ENCODE measurements at regions not wholly inside any gene's neighbourhood (a gene's known extent, or its start where the extent isn't known, plus 50 kb on each side); places are given as distances from the start of the nearest gene placed in this dataset.

- Mint-ChIP-seq H3K9me3 (peaks cover 15% of the 10 kb centered on the region), H3K36me3 (ENCODE audit: low read depth) (no peaks in the 10 kb centered on the region)
- DNase-seq: no peak
These were observed 1372.6 kb downstream of the CDH11 start for GRCh38 chr16:63749276-63749675.

GRCh38 chr16:63745456-63745855, 1376.4 kb downstream of the CDH11 start:
- H3K27me3 Mint-ChIP-seq: no peaks in the 10 kb centered on the region
- H3K36me3 Mint-ChIP-seq (ENCODE audit: low read depth): no peaks in the 10 kb centered on the region
- H3K4me1 Mint-ChIP-seq: no peaks in the 10 kb centered on the region
- no peak overlapping the region for H3K4me3 Mint-ChIP-seq
- ChIA-PET POLR2A (no interaction called here), CTCF (no interaction called here)
- no peak for DNase-seq
- H3K9me3 Mint-ChIP-seq: peaks cover 13% of the 10 kb centered on the region
- H3K27ac Mint-ChIP-seq: no peak overlapping the region

More at GRCh38 chr16:63749276-63749675, 1372.6 kb downstream of the CDH11 start:
- CTCF ChIA-PET: no interaction called here
- H3K27ac Mint-ChIP-seq: no peak overlapping the region
- no peaks in the 10 kb centered on the region for H3K27me3 Mint-ChIP-seq
- H3K4me1 Mint-ChIP-seq: no peaks in the 10 kb centered on the region
- POLR2A ChIA-PET: no interaction called here
- H3K4me3 Mint-ChIP-seq: no peak overlapping the region

GRCh38 chr16:63744077-63744874, 1377.6 kb downstream of the CDH11 start:
- H3K9me3 Mint-ChIP-seq: peaks cover 13% of the 10 kb centered on the region
- POLR2A ChIA-PET: no interaction called here
- H3K4me3 Mint-ChIP-seq: no peak overlapping the region
- DNase-seq: no peak
- H3K36me3 Mint-ChIP-seq (ENCODE audit: low read depth): no peaks in the 10 kb centered on the region
- no peaks in the 10 kb centered on the region for H3K4me1 Mint-ChIP-seq
- H3K27me3 Mint-ChIP-seq: no peaks in the 10 kb centered on the region
- CTCF ChIA-PET: no interaction called here
- H3K27ac Mint-ChIP-seq: no peak overlapping the region

- Mint-ChIP-seq H3K27ac (no peak overlapping the region), H3K27me3 (no peaks in the 10 kb centered on the region), H3K4me3 (no peak overlapping the region), H3K36me3 (ENCODE audit: low read depth) (no peaks in the 10 kb centered on the region), H3K9me3 (peaks cover 9% of the 10 kb centered on the region), H3K4me1 (no peaks in the 10 kb centered on the region)
- DNase-seq: no peak
- ChIA-PET POLR2A (no interaction called here), CTCF (no interaction called here)
These were observed 1379.7 kb downstream of the CDH11 start for GRCh38 chr16:63742150-63742549.

GRCh38 chr16:63737633-63738032, 1384.2 kb downstream of the CDH11 start:
- Mint-ChIP-seq H3K27me3 (no peaks in the 10 kb centered on the region), H3K36me3 (ENCODE audit: low read depth) (no peaks in the 10 kb centered on the region), H3K4me3 (no peak overlapping the region), H3K27ac (no peak overlapping the region), H3K9me3 (peaks cover 9% of the 10 kb centered on the region), H3K4me1 (no peaks in the 10 kb centered on the region)
- DNase-seq: no peak
- CTCF ChIA-PET: no interaction called here
- POLR2A ChIA-PET: no interaction called here

- H3K4me3 Mint-ChIP-seq: no peak overlapping the region
- ChIA-PET CTCF (no interaction called here), POLR2A (no interaction called here)
- no peaks in the 10 kb centered on the region for H3K36me3 Mint-ChIP-seq (ENCODE audit: low read depth)
- no peak for DNase-seq
- no peaks in the 10 kb centered on the region for H3K27me3 Mint-ChIP-seq
- H3K4me1 Mint-ChIP-seq: no peaks in the 10 kb centered on the region
- H3K27ac Mint-ChIP-seq: no peak overlapping the region
- peaks cover 12% of the 10 kb centered on the region for H3K9me3 Mint-ChIP-seq
These were observed 1386.4 kb downstream of the CDH11 start for GRCh38 chr16:63735456-63735855.

- no peak for DNase-seq
- POLR2A ChIA-PET: no interaction called here
- peaks cover 7% of the 10 kb centered on the region for H3K9me3 Mint-ChIP-seq
- H3K36me3 Mint-ChIP-seq (ENCODE audit: low read depth): no peaks in the 10 kb centered on the region
- H3K4me1 Mint-ChIP-seq: no peaks in the 10 kb centered on the region
- H3K27ac Mint-ChIP-seq: no peak overlapping the region
- H3K27me3 Mint-ChIP-seq: no peaks in the 10 kb centered on the region
- H3K4me3 Mint-ChIP-seq: no peak overlapping the region
- CTCF ChIA-PET: no interaction called here
These were observed 1401.0 kb downstream of the CDH11 start for GRCh38 chr16:63720848-63721247.

GRCh38 chr16:63719926-63720325, 1401.9 kb downstream of the CDH11 start:
- Mint-ChIP-seq H3K4me3 (no peak overlapping the region), H3K27ac (no peak overlapping the region), H3K9me3 (peaks cover 10% of the 10 kb centered on the region), H3K4me1 (no peaks in the 10 kb centered on the region), H3K27me3 (no peaks in the 10 kb centered on the region), H3K36me3 (ENCODE audit: low read depth) (no peaks in the 10 kb centered on the region)
- CTCF ChIA-PET: no interaction called here
- POLR2A ChIA-PET: no interaction called here
- no peak for DNase-seq

GRCh38 chr16:63717806-63718205, 1404.1 kb downstream of the CDH11 start:
- H3K36me3 Mint-ChIP-seq (ENCODE audit: low read depth): no peaks in the 10 kb centered on the region
- ChIA-PET POLR2A (no interaction called here), CTCF (no interaction called here)
- H3K4me1 Mint-ChIP-seq: no peaks in the 10 kb centered on the region
- H3K27ac Mint-ChIP-seq: no peak overlapping the region
- H3K9me3 Mint-ChIP-seq: peaks cover 6% of the 10 kb centered on the region
- no peak for DNase-seq
- no peaks in the 10 kb centered on the region for H3K27me3 Mint-ChIP-seq
- H3K4me3 Mint-ChIP-seq: no peak overlapping the region

- H3K9me3 Mint-ChIP-seq: peaks cover 6% of the 10 kb centered on the region
- H3K27me3 Mint-ChIP-seq: no peaks in the 10 kb centered on the region
- DNase-seq: no peak
- CTCF ChIA-PET: no interaction called here
- no peak overlapping the region for H3K4me3 Mint-ChIP-seq
- no peaks in the 10 kb centered on the region for H3K36me3 Mint-ChIP-seq (ENCODE audit: low read depth)
- H3K4me1 Mint-ChIP-seq: no peaks in the 10 kb centered on the region
- POLR2A ChIA-PET: interaction anchor here (0.5 kb wide), 1 partner anchor 101 kb away, joined by 3 read pairs; no protein-coding TSS in a partner anchor
- H3K27ac Mint-ChIP-seq: no peak overlapping the region
These were observed 1407.0 kb downstream of the CDH11 start for GRCh38 chr16:63714876-63715275.

GRCh38 chr16:63712725-63713124, 1409.1 kb downstream of the CDH11 start:
- Mint-ChIP-seq H3K4me1 (no peaks in the 10 kb centered on the region), H3K27me3 (no peaks in the 10 kb centered on the region), H3K9me3 (peaks cover 6% of the 10 kb centered on the region), H3K36me3 (ENCODE audit: low read depth) (no peaks in the 10 kb centered on the region), H3K4me3 (no peak overlapping the region), H3K27ac (no peak overlapping the region)
- CTCF ChIA-PET: no interaction called here
- DNase-seq: no peak
- POLR2A ChIA-PET: no interaction called here

- CTCF ChIA-PET: no interaction called here
- Mint-ChIP-seq H3K4me1 (no peaks in the 10 kb centered on the region), H3K4me3 (no peak overlapping the region), H3K27ac (no peak overlapping the region), H3K9me3 (peaks cover 10% of the 10 kb centered on the region), H3K36me3 (ENCODE audit: low read depth) (no peaks in the 10 kb centered on the region), H3K27me3 (no peaks in the 10 kb centered on the region)
- no peak for DNase-seq
- POLR2A ChIA-PET: no interaction called here
These were observed 1418.3 kb downstream of the CDH11 start for GRCh38 chr16:63703612-63704011.

GRCh38 chr16:63702981-63703590, 1418.8 kb downstream of the CDH11 start:
- Mint-ChIP-seq H3K27ac (no peak overlapping the region), H3K9me3 (peaks cover 10% of the 10 kb centered on the region), H3K27me3 (no peaks in the 10 kb centered on the region), H3K4me1 (no peaks in the 10 kb centered on the region), H3K36me3 (ENCODE audit: low read depth) (no peaks in the 10 kb centered on the region), H3K4me3 (no peak overlapping the region)
- POLR2A ChIA-PET: no interaction called here
- CTCF ChIA-PET: no interaction called here
- no peak for DNase-seq

GRCh38 chr16:63697736-63698135, 1424.1 kb downstream of the CDH11 start:
- POLR2A ChIA-PET: no interaction called here
- peaks cover 20% of the 10 kb centered on the region for H3K9me3 Mint-ChIP-seq
- DNase-seq: no peak
- no peak overlapping the region for H3K27ac Mint-ChIP-seq
- CTCF ChIA-PET: no interaction called here
- H3K4me3 Mint-ChIP-seq: no peak overlapping the region
- H3K4me1 Mint-ChIP-seq: no peaks in the 10 kb centered on the region
- no peaks in the 10 kb centered on the region for H3K36me3 Mint-ChIP-seq (ENCODE audit: low read depth)
- no peaks in the 10 kb centered on the region for H3K27me3 Mint-ChIP-seq
